HCT116 (cell line): ENCODE measurements at regions not wholly inside any gene's neighbourhood (a gene's known extent, or its start where the extent isn't known, plus 50 kb on each side); places are given as distances from the start of the nearest gene placed in this dataset.

ENCODE experiments used
- ATAC-seq: fragments of 200-7000 bp; cut with Tn5 transposase; 2 replicates; pipeline ENCODE4 v1.9.1; 2020; ENCODE audit warnings: mild to moderate bottlenecking, moderate library complexity
- BruUV-seq: library from RNA; stranded (reverse); fragments of 400-500 nt; replicated peaks from 2 replicates; lab custom pipeline; 2021; lab: Mats Ljungman, UMichigan
- CTCF ChIA-PET: fragments of 300-600 bp; sonication (Branson Sonifier 250); formaldehyde crosslinking; loops from one replicate; lab custom pipeline; 2021; ENCODE audit warnings: antibody characterized with exemption; lab: Charles Lee
- POLR2A ChIA-PET: fragments of 300-600, 350-600 bp; sonication (Branson Sonifier 250); formaldehyde crosslinking; loops from one replicate; lab custom pipeline; 2021; ENCODE audit warnings: antibody characterized with exemption; lab: Charles Lee
- RAD21 ChIA-PET, 2 experiments: fragments of 300-600 bp; sonication (Branson Sonifier 250); formaldehyde crosslinking; loops; one replicate each; lab custom pipeline; 2023; ENCODE audit warnings: low total read pairs in 2 of 2; ENCODE audit not compliant: uncharacterized antibody in 2 of 2, unreplicated experiment in 2 of 2, low non-redundant PET in 1 of 2; lab: Charles Lee
- DNase-seq: peaks from one replicate; pipeline ENCODE4 v3.0.0-alpha.2; 2010; ENCODE audit warnings: low read depth, low spot score
- H2AFZ ChIP-seq: fragments of 200-600 bp; shearing (Covaris generic), sonication (generic); 2 replicates; pipeline ENCODE4 v1.6.1; 2017; ENCODE audit warnings: low read depth, mixed run types, mixed read lengths, antibody characterized with exemption, low read length; ENCODE audit not compliant: poor library complexity, severe bottlenecking
- H3K27ac ChIP-seq: 2 replicates; pipeline ENCODE4 v1.5.1; 2012; ENCODE audit warnings: low read depth, low read length
- H3K27me3 ChIP-seq: fragments of 200-600 bp; sonication (generic); 2 replicates; pipeline ENCODE4 v1.6.1; 2016; ENCODE audit warnings: mixed run types, low read length, mixed read lengths; ENCODE audit not compliant: insufficient read depth
- H3K36me3 ChIP-seq, 2 experiments: fragments of 200-500 bp in 1 of 2; fragments of 200-600 bp in 1 of 2; sonication (Bioruptor generic) in 1 of 2; sonication (generic) in 1 of 2; 2 replicates each; pipeline versions ENCODE4 v1.5.1 to v1.6.1; 2014 to 2016; ENCODE audit warnings: low read length in 2 of 2, inconsistent platforms in 1 of 2, mixed read lengths in 1 of 2, mixed run types in 1 of 2; ENCODE audit not compliant: insufficient read depth in 2 of 2, control insufficient read depth in 1 of 2
- H3K4me1 ChIP-seq, 2 experiments: fragments of 200-600 bp in 1 of 2; sonication (generic) in 1 of 2; 2 replicates each; pipeline versions ENCODE4 v1.5.1 to v1.6.1; 2012 to 2017; ENCODE audit warnings: low read length in 2 of 2, inconsistent platforms in 1 of 2, mild to moderate bottlenecking in 1 of 2, mixed read lengths in 1 of 2, mixed run types in 1 of 2, moderate library complexity in 1 of 2; ENCODE audit not compliant: insufficient read depth in 2 of 2, control insufficient read depth in 1 of 2
- H3K4me2 ChIP-seq: fragments of 200-600 bp; sonication (generic); 2 replicates; pipeline ENCODE4 v1.6.1; 2017; ENCODE audit warnings: mixed run types, low read length, mixed read lengths
- H3K4me3 ChIP-seq, 2 experiments: fragments of 200-600 bp in 1 of 2; sonication (generic) in 1 of 2; replicated peaks in 1 of 2; 2 replicates each; pipeline ENCODE4 v1.5.1; 2011 to 2016; ENCODE audit warnings: low read length in 2 of 2, control low read depth in 1 of 2, low read depth in 1 of 2, mild to moderate bottlenecking in 1 of 2, mixed read lengths in 1 of 2, mixed run types in 1 of 2
- H3K79me2 ChIP-seq: fragments of 200-600 bp; sonication (generic); 2 replicates; pipeline ENCODE4 v1.6.1; 2017; ENCODE audit warnings: mild to moderate bottlenecking, mixed run types, low read length, moderate library complexity, mixed read lengths; ENCODE audit not compliant: insufficient read depth
- H3K9ac ChIP-seq: fragments of 200-600 bp; sonication (generic); 2 replicates; pipeline ENCODE4 v1.6.1; 2016; ENCODE audit warnings: low read length, mixed read lengths
- H3K9me2 ChIP-seq: fragments of 200-600 bp; sonication (generic), shearing (Covaris generic); 2 replicates; pipeline ENCODE4 v1.6.1; 2017; ENCODE audit warnings: mixed run types, mild to moderate bottlenecking, moderate library complexity; ENCODE audit not compliant: insufficient read depth
- H3K9me3 ChIP-seq, 2 experiments: fragments of 200-500 bp in 1 of 2; fragments of 200-600 bp in 1 of 2; sonication (Bioruptor generic) in 1 of 2; sonication (generic) in 1 of 2; 2 replicates each; pipeline ENCODE4 v1.6.1; 2014 to 2017; ENCODE audit warnings: low read length in 2 of 2, mixed read lengths in 2 of 2, inconsistent platforms in 1 of 2, low read depth in 1 of 2, mild to moderate bottlenecking in 1 of 2, mixed run types in 1 of 2, moderate library complexity in 1 of 2; ENCODE audit not compliant: control insufficient read depth in 1 of 2, insufficient read depth in 1 of 2
- H4K20me1 ChIP-seq: fragments of 200-600 bp; sonication (generic), shearing (Covaris generic); 2 replicates; pipeline ENCODE4 v1.6.1; 2017; ENCODE audit warnings: mixed run types, mild to moderate bottlenecking, moderate library complexity; ENCODE audit not compliant: insufficient read depth
- CEBPB ChIP-seq: IDR thresholded peaks from 2 replicates; pipeline ENCODE4 v1.6.1; 2012; ENCODE audit warnings: low read depth
- CTCF ChIP-seq, 3 experiments: fragments of 200-600 bp in 1 of 3; sonication (generic) in 1 of 3; IDR thresholded peaks in 2 of 3; conservative IDR thresholded peaks in 1 of 3; 2 replicates each; pipeline ENCODE4 v1.5.1; 2012 to 2017; ENCODE audit warnings: low read depth in 2 of 3, low read length in 2 of 3, antibody characterized with exemption in 1 of 3, borderline replicate concordance in 1 of 3, control low read depth in 1 of 3, mild to moderate bottlenecking in 1 of 3, mixed read lengths in 1 of 3, mixed run types in 1 of 3, moderate library complexity in 1 of 3; ENCODE audit not compliant: insufficient read depth in 1 of 3
- EGR1 ChIP-seq: IDR thresholded peaks from 2 replicates; pipeline ENCODE4 v1.6.1; 2012; ENCODE audit warnings: low read depth
- ELF1 ChIP-seq: IDR thresholded peaks from 2 replicates; pipeline ENCODE4 v1.6.1; 2012; ENCODE audit warnings: low read depth, borderline replicate concordance
- EZH2 ChIP-seq: fragments of 200-600 bp; sonication (generic); IDR thresholded peaks from 2 replicates; pipeline ENCODE4 v1.6.1; 2017; ENCODE audit warnings: antibody characterized with exemption, mixed run types
- EZH2phosphoT487 ChIP-seq: fragments of 200-600 bp; IDR thresholded peaks from 2 replicates; pipeline ENCODE4 v1.6.1; 2018; ENCODE audit warnings: antibody characterized with exemption, borderline replicate concordance
- FOSL1 ChIP-seq: IDR thresholded peaks from 2 replicates; pipeline ENCODE4 v1.6.1; 2012; ENCODE audit warnings: low read depth
- JUND ChIP-seq: IDR thresholded peaks from 2 replicates; pipeline ENCODE4 v1.6.1; 2012
- POLR2A ChIP-seq: IDR thresholded peaks from 2 replicates; pipeline ENCODE4 v1.7.0; 2011; ENCODE audit warnings: borderline replicate concordance; ENCODE audit not compliant: insufficient read depth, insufficient read length; ENCODE audit errors: extremely low read depth
- RAD21 ChIP-seq: IDR thresholded peaks from 2 replicates; pipeline ENCODE4 v1.6.1; 2012; ENCODE audit warnings: low read depth, mild to moderate bottlenecking
- SIN3A ChIP-seq: IDR thresholded peaks from 2 replicates; pipeline ENCODE4 v1.6.1; 2012; ENCODE audit warnings: low read depth
- SP1 ChIP-seq: IDR thresholded peaks from 2 replicates; pipeline ENCODE4 v1.6.1; 2012; ENCODE audit warnings: low read depth
- SRF ChIP-seq: IDR thresholded peaks from 2 replicates; pipeline ENCODE4 v1.6.1; 2012; ENCODE audit warnings: low read depth
- TCF7L2 ChIP-seq: IDR thresholded peaks from 2 replicates; pipeline ENCODE4 v1.7.0; 2011; ENCODE audit warnings: borderline replicate concordance, inconsistent platforms; ENCODE audit not compliant: insufficient read depth, insufficient read length; ENCODE audit errors: extremely low read depth
- YY1 ChIP-seq: IDR thresholded peaks from 2 replicates; pipeline ENCODE4 v1.6.1; 2011; ENCODE audit warnings: low read length, low read depth, moderate library complexity, mild to moderate bottlenecking; ENCODE audit not compliant: insufficient replicate concordance; ENCODE audit errors: extremely low read depth
- ZFX ChIP-seq: fragments of 450-650 bp; IDR thresholded peaks from 2 replicates; pipeline ENCODE4 v1.6.1; 2017
- ZNF274 ChIP-seq: fragments of 200-500 bp; sonication (Bioruptor generic); IDR thresholded peaks from 2 replicates; pipeline ENCODE4 v1.6.1; 2014; ENCODE audit warnings: mild to moderate bottlenecking, low read depth, low read length, inconsistent platforms
- intact Hi-C: fragments of 100-400 bp; cut with micrococcal nuclease; formaldehyde crosslinking; loops from 2 replicates; pipeline ENCODE4 v1.10.0; 2022
- TF ChIP-seq, protein P1 (sequence below): IDR thresholded peaks from 2 replicates; pipeline ENCODE4 v1.6.1; 2012

DNA sequence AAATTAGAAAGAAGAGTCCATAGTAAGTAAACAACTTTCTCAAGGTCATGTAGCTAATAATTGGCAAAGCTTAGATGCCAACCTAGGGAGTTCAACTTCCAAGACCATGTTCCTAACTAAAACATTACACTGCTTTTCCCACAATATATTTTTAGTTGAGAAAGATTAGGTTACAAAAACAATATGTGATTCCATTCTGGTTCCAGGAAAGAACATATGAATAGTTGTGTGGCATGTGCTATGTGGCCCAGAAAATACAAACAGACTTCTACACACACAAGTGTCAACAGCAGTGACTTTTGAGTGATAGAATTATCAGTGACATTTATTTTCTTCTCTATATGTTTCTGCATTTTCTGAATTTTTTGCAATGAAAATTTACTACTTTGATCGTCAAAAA, 62.7 kb upstream of the EDNRA start:
- H3K27ac ChIP-seq = no peak overlapping the region
- H2AFZ ChIP-seq = no peak overlapping the region
- no peaks in the 10 kb centered on the region for H3K36me3 ChIP-seq
- no peak overlapping the region for H3K4me2 ChIP-seq
- no peaks in the 10 kb centered on the region for H3K9me2 ChIP-seq
- ATAC-seq = no peak
- intact Hi-C loops = no loop called here
- no TSS peak for BruUV-seq
- H4K20me1 ChIP-seq = no peaks in the 10 kb centered on the region
- no peak overlapping the region for H3K9ac ChIP-seq
- POLR2A ChIA-PET = no interaction called here
- no peak overlapping the region for H3K4me3 ChIP-seq
- no peaks in the 10 kb centered on the region for H3K9me3 ChIP-seq
- CTCF ChIA-PET = interaction anchor here (3.4 kb wide), 1 partner anchor 11 kb away, joined by 11 read pairs; no protein-coding TSS in a partner anchor
- DNase-seq = no peak
- H3K27me3 ChIP-seq = no peaks in the 10 kb centered on the region
- no peaks in the 10 kb centered on the region for H3K4me1 ChIP-seq
- no peak for TF ChIP-seq SRF
- TF ChIP-seq ELF1 = no peak
- TF ChIP-seq JUND = no peak
- TF ChIP-seq FOSL1 = no peak
- no peaks in the 10 kb centered on the region for H3K79me2 ChIP-seq
- RAD21 ChIA-PET = no interaction called here

GRCh38 chr4:147421456-147421855, 59.4 kb upstream of the EDNRA start:
- no peaks in the 10 kb centered on the region for H4K20me1 ChIP-seq
- POLR2A ChIA-PET = no interaction called here
- H3K9ac ChIP-seq = no peak overlapping the region
- ATAC-seq (no peak), DNase-seq (no peak)
- H3K4me3 ChIP-seq = no peak overlapping the region
- no peaks in the 10 kb centered on the region for H3K9me3 ChIP-seq
- no peaks in the 10 kb centered on the region for H3K79me2 ChIP-seq
- H3K4me1 ChIP-seq = no peaks in the 10 kb centered on the region
- CTCF ChIA-PET = no interaction called here
- H3K27me3 ChIP-seq = no peaks in the 10 kb centered on the region
- H2AFZ ChIP-seq = no peak overlapping the region
- no peaks in the 10 kb centered on the region for H3K36me3 ChIP-seq
- H3K9me2 ChIP-seq = no peaks in the 10 kb centered on the region
- no peak overlapping the region for H3K4me2 ChIP-seq
- BruUV-seq = no TSS peak
- intact Hi-C loops = no loop called here
- H3K27ac ChIP-seq = no peak overlapping the region
- RAD21 ChIA-PET = no interaction called here
- TF ChIP-seq JUND = no peak
- no peak for TF ChIP-seq ZNF274
- no peak for TF ChIP-seq FOSL1
- TF ChIP-seq RAD21 = no peak
- no peak for TF ChIP-seq SP1
- no peak for TF ChIP-seq TCF7L2
- no peak for TF ChIP-seq EZH2phosphoT487
- TF ChIP-seq EGR1 = no peak
- no peak for TF ChIP-seq CEBPB
- TF ChIP-seq CTCF (IDR thresholded peaks at IDR 0.05 in 2 of 3, conservative IDR thresholded peaks at IDR 0.05 in 1 of 3; ENCODE audit: borderline replicate concordance in 1 of 3, insufficient read depth in 1 of 3, low read depth in 2 of 3, low read length in 2 of 3) = no peak
- TF ChIP-seq EZH2 = no peak
- TF ChIP-seq POLR2A = no peak
- no peak for TF ChIP-seq SIN3A
- TF ChIP-seq ZFX = no peak
- TF ChIP-seq SRF = no peak
- TF ChIP-seq, protein P1, sequence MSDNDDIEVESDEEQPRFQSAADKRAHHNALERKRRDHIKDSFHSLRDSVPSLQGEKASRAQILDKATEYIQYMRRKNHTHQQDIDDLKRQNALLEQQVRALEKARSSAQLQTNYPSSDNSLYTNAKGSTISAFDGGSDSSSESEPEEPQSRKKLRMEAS = no peak
- no peak for TF ChIP-seq YY1
